ENCODE measurements at regions not wholly inside any gene's neighbourhood (a gene's known extent, or its start where the extent isn't known, plus 50 kb on each side); places are given as distances from the start of the nearest gene placed in this dataset.

GRCh38 chr4:29521281-29521680 is 1198.9 kb upstream of the PCDH7 start:
- no peak for DNase-seq (ENCODE audit: low read depth)

DNA sequence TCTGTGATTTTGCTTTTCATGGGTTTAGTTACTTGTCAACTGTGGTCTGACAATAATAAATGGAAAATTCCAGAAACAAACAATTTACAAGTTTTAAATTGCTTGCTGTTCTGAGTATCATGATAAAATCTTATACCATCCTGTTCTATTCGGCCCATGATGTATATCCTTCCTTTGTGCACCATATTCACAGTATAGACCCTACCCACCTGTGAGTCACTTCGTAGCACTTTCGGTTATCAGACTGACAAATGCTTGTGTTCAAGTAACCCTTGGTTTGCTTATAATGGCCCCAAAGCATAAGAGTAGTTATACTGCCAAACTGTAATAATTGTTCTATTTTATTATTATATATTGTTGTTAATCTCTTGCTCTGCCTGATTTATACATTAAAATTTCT is 1183.4 kb upstream of the PCDH7 start:
- DNase-seq (ENCODE audit: low read depth) = no peak

- DNase-seq (ENCODE audit: low read depth) = no peak
Measured at GRCh38 chr4:29538889-29539646, 1181.1 kb upstream of the PCDH7 start.

DNA sequence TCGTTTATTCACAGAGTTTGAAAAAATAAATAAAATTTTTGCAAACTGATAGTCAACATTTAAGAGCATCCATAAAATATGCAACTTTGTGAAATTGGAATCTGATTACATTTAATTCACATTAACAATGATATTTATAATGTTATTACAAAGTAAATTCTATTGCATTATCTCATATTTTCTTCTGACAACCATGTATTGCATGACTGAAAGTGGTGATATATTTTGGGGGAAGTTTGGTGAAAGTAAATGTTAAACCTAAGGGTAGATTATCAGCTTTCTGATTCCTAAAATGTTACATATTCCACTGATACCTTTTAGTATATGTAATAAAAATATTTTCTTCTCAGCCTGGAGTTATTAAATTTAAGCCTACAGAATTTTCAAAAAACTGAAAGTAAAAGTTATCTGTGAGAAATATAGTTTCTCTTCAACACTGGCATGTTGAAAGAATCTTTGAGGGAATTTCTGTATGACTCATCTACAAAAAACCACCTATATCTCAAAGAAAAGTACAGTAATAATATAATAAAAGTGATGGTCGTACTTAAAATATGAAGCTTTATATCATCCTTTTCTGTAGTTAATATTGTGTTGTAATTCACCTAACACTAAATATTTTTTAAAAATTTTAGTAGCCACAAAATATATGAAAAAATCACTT is 1179.6 kb upstream of the PCDH7 start:
- peak; percentile 3 for DNase-seq (ENCODE audit: low read depth)

DNA sequence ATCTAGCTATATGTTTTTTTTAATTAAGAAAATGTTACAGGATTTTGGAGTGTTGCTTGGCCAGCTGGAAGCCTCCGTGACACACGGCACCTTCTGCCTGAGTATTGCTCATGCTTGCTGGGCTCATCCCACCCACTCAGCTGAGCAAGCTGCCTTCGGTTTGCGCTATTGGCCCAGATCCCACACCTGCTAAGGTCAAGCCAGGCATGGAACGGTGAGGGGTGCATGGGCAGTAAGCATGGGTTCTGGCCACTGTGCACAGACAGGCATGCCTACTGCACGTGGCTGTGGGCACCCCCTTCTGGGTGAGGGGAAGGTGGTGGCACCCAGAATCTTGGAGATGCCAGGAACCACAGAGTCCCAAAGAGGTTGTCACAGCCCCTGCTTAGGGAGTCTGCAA is 1178.4 kb upstream of the PCDH7 start:
- DNase-seq (ENCODE audit: low read depth) = no peak

DNA sequence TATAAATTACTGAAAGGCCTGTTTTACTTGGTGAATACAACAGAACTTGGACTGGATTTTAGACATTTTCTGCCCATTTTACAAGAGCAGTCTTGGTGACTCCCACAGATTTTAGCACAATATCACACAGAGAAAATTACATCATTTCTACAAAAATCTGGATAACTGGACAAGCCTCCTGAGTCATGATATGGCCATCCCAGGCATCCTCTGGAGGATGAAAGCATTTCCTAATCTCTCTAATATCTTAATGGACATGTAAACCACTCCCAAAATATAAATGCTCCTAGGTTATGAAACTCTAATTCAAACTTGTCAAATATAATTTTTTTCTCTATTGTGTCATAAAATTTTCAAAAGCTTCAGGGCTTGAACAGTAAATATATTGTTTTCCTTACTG is 1170.8 kb upstream of the PCDH7 start:
- DNase-seq (ENCODE audit: low read depth) = peak; percentile 16

GRCh38 chr4:29551821-29552220 is 1168.3 kb upstream of the PCDH7 start:
- peak; percentile 15 for DNase-seq (ENCODE audit: low read depth)

GRCh38 chr4:29553846-29554245 is 1166.3 kb upstream of the PCDH7 start:
- DNase-seq (ENCODE audit: low read depth) = peak; percentile 78

DNA sequence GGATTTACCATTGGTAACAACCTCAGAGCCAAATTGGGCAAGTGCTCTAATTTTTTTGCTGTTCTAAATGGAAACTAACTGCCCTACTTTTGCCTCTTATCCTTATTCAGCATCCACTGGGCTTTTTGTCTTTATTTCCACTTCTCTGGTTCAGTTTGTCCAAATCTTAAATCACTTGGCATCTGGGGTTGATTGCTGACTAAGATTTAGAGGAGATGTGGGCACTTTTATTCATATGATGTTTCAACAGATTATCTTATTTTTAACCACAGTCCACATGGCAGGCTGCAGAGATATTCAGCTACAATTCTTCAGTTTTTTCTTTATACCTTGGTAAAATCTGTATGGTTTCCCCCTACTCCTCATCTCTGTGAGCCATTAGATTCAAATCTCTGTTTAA is 1161.4 kb upstream of the PCDH7 start:
- peak; percentile 43 for DNase-seq (ENCODE audit: low read depth)

DNA sequence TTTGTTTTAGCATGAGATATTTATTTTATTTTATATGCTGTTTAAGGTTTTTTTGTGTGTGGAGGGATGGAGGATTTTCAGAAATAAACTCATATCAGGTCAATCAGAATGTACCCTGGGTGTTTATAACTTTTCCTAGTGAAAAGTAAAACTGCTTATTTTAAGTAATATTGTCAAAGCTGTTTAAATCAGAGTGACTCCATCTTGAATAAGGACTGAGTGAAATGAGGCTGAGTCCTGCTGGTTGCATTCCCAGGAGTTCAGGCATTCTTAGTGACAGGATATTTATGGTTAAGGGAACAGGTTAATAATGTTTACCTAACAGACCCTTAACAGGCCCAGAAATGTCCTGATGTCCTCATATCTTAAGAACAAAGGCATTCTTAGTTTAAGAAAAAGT is 1160.9 kb upstream of the PCDH7 start:
- no peak for DNase-seq (ENCODE audit: low read depth)

DNA sequence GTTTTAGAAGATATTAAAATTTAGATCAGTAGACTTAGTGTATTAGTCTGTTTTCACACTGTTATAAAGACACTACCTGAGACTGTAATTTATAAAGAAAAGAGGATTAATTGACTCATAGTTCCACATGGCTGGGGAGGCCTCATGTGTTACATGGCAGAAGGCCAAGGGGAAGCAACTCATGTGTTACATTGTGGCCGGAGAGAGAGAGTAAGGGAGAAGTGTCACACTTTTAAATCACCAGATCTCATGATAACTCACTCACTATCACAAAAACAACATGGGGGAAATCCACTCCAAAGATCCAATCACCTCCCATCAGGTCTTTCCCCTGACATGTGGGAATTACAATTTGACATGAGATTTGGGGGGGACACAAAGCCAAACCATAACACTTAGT is 1159.7 kb upstream of the PCDH7 start:
- DNase-seq (ENCODE audit: low read depth) = peak; percentile 65

GRCh38 chr4:29565256-29565655 is 1154.9 kb upstream of the PCDH7 start:
- DNase-seq (ENCODE audit: low read depth) = peak; percentile 5

GRCh38 chr4:29566371-29566770 is 1153.8 kb upstream of the PCDH7 start:
- no peak for DNase-seq (ENCODE audit: low read depth)

DNA sequence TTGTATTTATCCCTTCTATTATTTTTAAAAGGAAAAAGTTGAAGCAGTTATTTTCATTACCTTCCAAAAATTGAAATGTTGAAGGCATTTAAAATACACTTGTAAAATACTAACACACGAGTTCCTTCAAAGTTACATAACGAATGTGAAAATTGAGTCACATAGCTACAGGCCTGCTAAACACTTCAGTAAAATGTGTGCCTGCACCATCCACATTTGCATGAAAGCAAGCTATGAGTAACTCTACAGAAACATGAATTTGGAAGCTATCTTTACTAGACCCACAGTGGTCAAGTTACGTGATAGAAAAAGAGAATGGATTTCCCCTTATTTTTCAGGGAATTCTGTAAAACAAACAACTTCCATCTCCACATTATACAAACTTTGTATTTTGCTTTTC is 1148.8 kb upstream of the PCDH7 start:
- peak; percentile 12 for DNase-seq (ENCODE audit: low read depth)

DNA sequence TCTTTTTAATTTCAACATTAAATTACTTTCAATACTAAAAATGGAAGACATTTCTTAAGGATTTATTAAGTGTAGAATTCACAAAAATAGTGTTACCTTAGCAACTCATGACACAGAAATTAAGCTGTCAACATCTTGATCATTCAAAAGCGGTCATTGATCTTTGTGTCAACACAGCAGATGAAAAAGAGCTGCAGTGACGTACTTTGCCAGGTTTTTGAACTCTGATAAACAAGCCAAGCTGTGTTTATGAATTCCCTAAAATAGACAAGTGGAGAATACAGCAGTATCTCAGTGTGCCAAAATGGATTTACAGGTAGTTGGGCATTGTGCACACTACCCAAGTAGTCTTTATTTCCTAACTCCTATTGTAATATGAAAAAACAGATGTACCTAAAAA is 1141.8 kb upstream of the PCDH7 start:
- no peak for DNase-seq (ENCODE audit: low read depth)

- peak; percentile 7 for DNase-seq (ENCODE audit: low read depth)
Measured at GRCh38 chr4:29581457-29581856, 1138.7 kb upstream of the PCDH7 start.

DNA sequence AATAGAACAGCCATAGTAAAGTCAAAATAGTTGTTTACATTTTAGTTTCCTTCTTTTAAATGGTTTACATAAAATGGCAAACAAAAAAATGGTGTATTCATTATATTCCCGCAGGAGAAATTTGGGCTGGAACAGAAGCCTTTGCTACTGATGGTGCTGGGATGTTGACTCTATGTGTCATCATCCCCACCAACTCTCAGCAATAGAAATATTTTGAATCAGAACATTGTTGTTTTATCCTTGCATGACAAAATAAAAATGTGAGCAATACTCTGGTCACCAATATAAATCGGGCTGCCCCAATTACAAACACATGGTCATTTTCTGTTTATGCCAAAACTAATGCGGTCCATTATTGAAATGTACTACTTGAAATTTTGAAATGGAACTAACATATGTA is 1131.6 kb upstream of the PCDH7 start:
- peak; percentile 2 for DNase-seq (ENCODE audit: low read depth)

- DNase-seq (ENCODE audit: low read depth) = no peak
Measured at GRCh38 chr4:29596228-29596627, 1123.9 kb upstream of the PCDH7 start.

- no peak for DNase-seq (ENCODE audit: low read depth)
Measured at GRCh38 chr4:29619168-29619567, 1101.0 kb upstream of the PCDH7 start.

- DNase-seq (ENCODE audit: low read depth) = no peak
Measured at GRCh38 chr4:29632199-29632598, 1088.0 kb upstream of the PCDH7 start.

DNA sequence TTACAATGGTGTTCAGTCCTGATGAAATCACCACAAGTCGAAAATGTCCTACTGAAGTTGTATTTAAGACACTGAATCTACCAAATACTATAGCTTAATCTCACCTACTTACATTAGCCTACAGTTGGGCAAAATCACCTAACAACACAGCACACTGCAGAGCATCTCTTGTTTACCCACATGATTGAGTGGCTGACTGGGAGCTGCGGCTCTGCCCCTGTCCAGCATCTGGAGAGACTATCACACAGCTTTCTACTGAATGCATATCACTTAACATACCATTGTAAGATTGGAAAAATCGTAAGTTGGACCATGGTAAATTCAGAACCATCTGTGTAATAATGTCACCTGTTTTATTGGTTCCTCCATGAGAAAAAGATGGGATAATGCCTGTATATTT is 1083.2 kb upstream of the PCDH7 start:
- no peak for DNase-seq (ENCODE audit: low read depth)

GRCh38 chr4:29653221-29653620 is 1066.9 kb upstream of the PCDH7 start:
- DNase-seq (ENCODE audit: low read depth) = no peak

DNA sequence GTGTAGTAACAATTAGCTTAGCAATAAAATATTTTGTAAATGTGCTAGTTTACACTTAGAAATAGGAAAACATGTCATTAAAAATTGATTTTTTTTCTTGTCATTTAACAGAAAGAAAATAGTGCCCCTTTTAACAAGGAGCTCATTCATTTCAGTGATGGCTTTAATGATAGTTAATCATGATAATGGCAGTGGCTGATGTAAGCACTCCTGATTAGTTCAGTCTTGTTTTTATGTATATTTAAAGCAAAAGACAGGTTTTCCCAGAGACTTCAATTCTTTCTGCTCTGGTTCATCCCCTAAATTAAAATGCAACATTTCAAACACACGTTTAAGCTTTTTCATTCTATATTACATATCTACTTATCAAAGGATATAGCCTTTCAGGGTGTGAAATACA is 1039.5 kb upstream of the PCDH7 start:
- DNase-seq (ENCODE audit: low read depth) = no peak

GRCh38 chr4:29704059-29704458 is 1016.1 kb upstream of the PCDH7 start:
- no peak for DNase-seq (ENCODE audit: low read depth)
